ENCODE measurements at regions not wholly inside any gene's neighbourhood (a gene's known extent, or its start where the extent isn't known, plus 50 kb on each side); places are given as distances from the start of the nearest gene placed in this dataset.

DNA sequence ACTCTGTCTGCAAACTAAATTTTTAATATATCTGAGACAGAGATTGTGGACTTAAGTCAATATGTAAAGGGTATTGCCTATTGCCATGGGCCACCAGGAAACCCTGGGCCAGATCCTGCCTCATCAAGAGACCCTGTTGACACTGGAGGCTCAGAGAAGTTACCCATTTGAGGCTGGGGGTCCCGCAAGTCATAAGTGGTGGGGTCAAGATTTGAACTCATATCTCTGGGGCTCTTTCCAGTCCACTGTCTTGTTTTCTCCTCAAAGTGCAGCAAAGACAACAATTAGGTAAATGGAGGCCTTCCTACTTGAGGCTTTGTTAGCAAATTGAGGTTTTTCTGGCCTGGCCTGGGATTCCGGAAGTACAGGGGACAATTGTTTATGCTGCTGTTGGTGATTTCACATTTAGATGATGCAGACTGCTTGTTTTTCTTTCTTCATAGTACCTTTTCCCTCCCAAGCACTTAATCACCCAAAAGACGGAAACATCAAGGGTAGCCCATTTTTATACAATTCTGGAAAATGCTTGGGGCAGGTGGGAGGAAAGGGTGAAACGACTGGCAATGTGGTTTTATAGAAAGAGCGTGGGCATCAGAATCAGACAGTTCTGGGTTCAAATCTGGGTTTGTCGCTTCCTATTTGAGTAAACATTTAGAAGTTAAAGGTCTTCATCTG lies 160.0 kb downstream of the SMIM20 start:
- Histone ChIP-seq H3K23me2 (ENCODE audit: low read depth, low read length) (no peaks in the 10 kb centered on the region), H3K18ac (ENCODE audit: extremely low read depth, low read length) (no peak overlapping the region), H3K79me2 (ENCODE audit: control insufficient read depth in 1 of 2, insufficient read depth in 2 of 2, low read length in 2 of 2) (no peaks in the 10 kb centered on the region), H3K4me2 (ENCODE audit: insufficient read depth in 1 of 2, low read depth in 2 of 2, low read length in 2 of 2) (no peak overlapping the region), H2AK5ac (ENCODE audit: low read depth, low read length) (no peak overlapping the region), H3K27me3 (replicated peaks in 1 of 4; ENCODE audit: control insufficient read depth in 3 of 4, extremely low read depth in 1 of 4, insufficient read depth in 3 of 4, low read length in 3 of 4) (no peaks in the 10 kb centered on the region), H2BK120ac (replicated peaks; ENCODE audit: low read depth, low read length) (no peak overlapping the region), H3K23ac (ENCODE audit: insufficient read length) (no peak overlapping the region), H3K4me1 (replicated peaks in 1 of 4; ENCODE audit: control insufficient read depth in 3 of 4, insufficient read depth in 4 of 4, low read length in 3 of 4) (peaks cover 0 to 4% (median 0%) of the 10 kb centered on the region in 4 experiments; a peak in 2 of 7 replicates), H4K5ac (ENCODE audit: insufficient read length, low read depth, low read length) (no peak overlapping the region), H2BK5ac (ENCODE audit: low read depth, low read length) (no peak overlapping the region), H3K36me3 (ENCODE audit: control insufficient read depth in 2 of 4, insufficient read depth in 4 of 4, low read length in 3 of 4) (no peaks in the 10 kb centered on the region), H2BK15ac (ENCODE audit: low read length) (no peak overlapping the region), H3K27ac (ENCODE audit: low read depth, low read length) (no peak overlapping the region), H4K20me1 (replicated peaks in 1 of 2; ENCODE audit: control insufficient read depth in 1 of 2, insufficient read depth in 2 of 2, low read length in 2 of 2) (no peaks in the 10 kb centered on the region), H3K9ac (replicated peaks in 1 of 4; ENCODE audit: extremely low read depth in 1 of 4, low read depth in 3 of 4, low read length in 3 of 4) (no peak overlapping the region), H3K9me3 (ENCODE audit: insufficient read depth in 2 of 2, low read depth in 1 of 2, low read length in 1 of 2) (no peaks in the 10 kb centered on the region; a peak in 2 of 4 replicates), H3K4me3 (ENCODE audit: extremely low read depth in 1 of 4, insufficient read depth in 2 of 4, low read depth in 3 of 4, low read length in 4 of 4) (no peak overlapping the region), H4K8ac (ENCODE audit: extremely low read depth, insufficient read depth, low read length) (no peak overlapping the region), H2AFZ (ENCODE audit: low read length) (no peak overlapping the region), H3K56ac (replicated peaks; ENCODE audit: insufficient read length, low read depth, low read length) (no peak overlapping the region), H2BK20ac (ENCODE audit: low read length) (no peak overlapping the region), H3K79me1 (ENCODE audit: low read depth, low read length) (no peaks in the 10 kb centered on the region), H4K91ac (replicated peaks; ENCODE audit: insufficient read length, low read length) (no peak overlapping the region), H3K4ac (replicated peaks; ENCODE audit: insufficient read length, low read depth, low read length) (no peak overlapping the region), H2BK12ac (ENCODE audit: low read depth, low read length) (no peak overlapping the region), H3K14ac (ENCODE audit: insufficient read length) (no peak overlapping the region)
- ChIA-PET CTCF (ENCODE audit: partially characterized antibody) (interaction anchor here (1.3 to 2.6 kb wide), 7 partner anchors 7 to 86 kb away, joined by 4 to 9 read pairs (median 5); no protein-coding TSS in a partner anchor), POLR2A (ENCODE audit: partially characterized antibody) (interaction anchor here (2.4 kb wide), 1 partner anchor 44 kb away, joined by 8 read pairs; no protein-coding TSS in a partner anchor)
- DNase-seq (ENCODE audit: low read depth in 1 of 2, low spot score in 2 of 2) (no peak), FAIRE-seq (no peak)
- TF ChIP-seq MAFK (IDR thresholded peaks at IDR 0.05; ENCODE audit: low read depth, low read length) = no peak
- TF ChIP-seq BRCA1 (IDR thresholded peaks at IDR 0.05; ENCODE audit: low read depth, low read length) = no peak
- no peak for TF ChIP-seq YY1 (IDR thresholded peaks at IDR 0.05; ENCODE audit: low read depth, low read length)
- no peak for TF ChIP-seq KDM5A (IDR thresholded peaks at IDR 0.05; ENCODE audit: low read length)
- TF ChIP-seq SIRT6 (IDR thresholded peaks at IDR 0.05; ENCODE audit: low read length) = no peak
- no peak for TF ChIP-seq JUND (IDR thresholded peaks at IDR 0.05; ENCODE audit: low read length)
- no peak for TF ChIP-seq CBX5 (IDR thresholded peaks at IDR 0.05; ENCODE audit: low read depth, low read length)
- TF ChIP-seq RFX5 (IDR thresholded peaks at IDR 0.05; ENCODE audit: borderline replicate concordance, low read depth, low read length) = no peak
- TF ChIP-seq FOSL1 (IDR thresholded peaks at IDR 0.05; ENCODE audit: insufficient read depth, low read depth, low read length) = no peak
- no peak for TF ChIP-seq CEBPB (IDR thresholded peaks at IDR 0.05; ENCODE audit: low read depth, low read length)
- TF ChIP-seq EP300 (IDR thresholded peaks at IDR 0.05; ENCODE audit: borderline replicate concordance in 1 of 2, low read depth in 2 of 2, low read length in 2 of 2) = no peak
- TF ChIP-seq TBP (IDR thresholded peaks at IDR 0.05; ENCODE audit: low read depth, low read length) = no peak
- no peak for TF ChIP-seq SAP30 (IDR thresholded peaks at IDR 0.05; ENCODE audit: insufficient read depth, insufficient replicate concordance, low read length)
- TF ChIP-seq EGR1 (IDR thresholded peaks at IDR 0.05; ENCODE audit: borderline replicate concordance, low read depth, low read length) = no peak
- TF ChIP-seq ASH2L (IDR thresholded peaks at IDR 0.05; ENCODE audit: low read length) = no peak
- 89% methylated on average over 6 of the region's 6 CpGs; no CpG with 5 or more reads in 1 of the 2 experiments for WGBS, 2 experiments (ENCODE audit: extremely low coverage in 1 of 2, insufficient coverage in 1 of 2, insufficient read length in 1 of 2, insufficient replicate concordance in 2 of 2, low coverage in 1 of 2, low lambda C conversion rate in 2 of 2, missing lambda C conversion rate in 1 of 2)

Data from H1 (cell line).